Loucy (cell line): ENCODE measurements at regions not wholly inside any gene's neighbourhood (a gene's known extent, or its start where the extent isn't known, plus 50 kb on each side); places are given as distances from the start of the nearest gene placed in this dataset.

ENCODE experiments used
- EZH2phosphoT487 ChIP-seq: fragments of 200-600 bp; IDR thresholded peaks from 2 replicates; pipeline ENCODE4 v1.6.1; 2018; ENCODE audit warnings: antibody characterized with exemption, mild to moderate bottlenecking, moderate library complexity, borderline replicate concordance
- TF ChIP-seq, protein P1 (sequence below): fragments of 200-600 bp; sonication (generic); conservative IDR thresholded peaks from 2 replicates; pipeline ENCODE4 v1.5.1; 2014; ENCODE audit warnings: mild to moderate bottlenecking, antibody characterized with exemption, low read length

DNA sequence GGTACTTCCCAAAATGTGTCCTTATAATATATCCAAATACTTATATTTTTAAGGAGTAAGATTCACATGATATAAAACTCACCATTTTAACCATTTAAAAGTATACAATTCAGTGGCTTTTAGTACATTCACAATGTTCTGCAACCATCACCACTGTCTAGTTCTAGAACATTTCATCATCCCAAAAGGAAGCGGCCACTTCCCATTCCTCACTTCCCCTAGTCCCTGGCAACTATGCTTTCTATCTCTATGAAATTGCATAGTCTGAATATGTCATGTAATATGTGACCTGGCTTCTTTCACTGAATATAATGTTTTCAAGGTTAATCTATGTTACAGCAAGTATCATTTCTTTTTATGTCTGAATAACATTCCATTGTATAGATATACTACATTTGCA is 615.1 kb upstream of the SGCD start:
- TF ChIP-seq, protein P1, sequence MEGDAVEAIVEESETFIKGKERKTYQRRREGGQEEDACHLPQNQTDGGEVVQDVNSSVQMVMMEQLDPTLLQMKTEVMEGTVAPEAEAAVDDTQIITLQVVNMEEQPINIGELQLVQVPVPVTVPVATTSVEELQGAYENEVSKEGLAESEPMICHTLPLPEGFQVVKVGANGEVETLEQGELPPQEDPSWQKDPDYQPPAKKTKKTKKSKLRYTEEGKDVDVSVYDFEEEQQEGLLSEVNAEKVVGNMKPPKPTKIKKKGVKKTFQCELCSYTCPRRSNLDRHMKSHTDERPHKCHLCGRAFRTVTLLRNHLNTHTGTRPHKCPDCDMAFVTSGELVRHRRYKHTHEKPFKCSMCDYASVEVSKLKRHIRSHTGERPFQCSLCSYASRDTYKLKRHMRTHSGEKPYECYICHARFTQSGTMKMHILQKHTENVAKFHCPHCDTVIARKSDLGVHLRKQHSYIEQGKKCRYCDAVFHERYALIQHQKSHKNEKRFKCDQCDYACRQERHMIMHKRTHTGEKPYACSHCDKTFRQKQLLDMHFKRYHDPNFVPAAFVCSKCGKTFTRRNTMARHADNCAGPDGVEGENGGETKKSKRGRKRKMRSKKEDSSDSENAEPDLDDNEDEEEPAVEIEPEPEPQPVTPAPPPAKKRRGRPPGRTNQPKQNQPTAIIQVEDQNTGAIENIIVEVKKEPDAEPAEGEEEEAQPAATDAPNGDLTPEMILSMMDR, result no peak
- TF ChIP-seq EZH2phosphoT487, result no peak
